Psoas muscle (tissue), 7 donors: ENCODE measurements at regions not wholly inside any gene's neighbourhood (a gene's known extent, or its start where the extent isn't known, plus 50 kb on each side); places are given as distances from the start of the nearest gene placed in this dataset.

Experiments
- ATAC-seq, 4 donors: fragments of 200-7000 bp; cut with Tn5 transposase; one replicate each; pipeline ENCODE4 v1.9.1; 2020; ENCODE audit warnings: moderate library complexity in 3 of 4, mild to moderate bottlenecking in 2 of 4
- DNase-seq, 2 donors: peaks; one replicate each; pipeline ENCODE4 v3.0.0-alpha.2; 2020
- H3K27ac ChIP-seq: fragments of 200-600 bp; one replicate; pipeline ENCODE4 v1.8.0; 2022
- H3K27me3 ChIP-seq, 3 donors: fragments of 200-600 bp in 1 of 3; one replicate each; pipeline versions ENCODE4 v1.6.1 to v1.8.0; 2013 to 2022; ENCODE audit warnings: low read length in 2 of 3, mild to moderate bottlenecking in 2 of 3, moderate library complexity in 1 of 3; ENCODE audit not compliant: insufficient read depth in 3 of 3
- H3K36me3 ChIP-seq, 2 donors: fragments of 200-600 bp in 1 of 2; one replicate each; pipeline versions ENCODE4 v1.6.1 to v1.8.0; 2013 to 2022; ENCODE audit warnings: low read depth in 1 of 2, mild to moderate bottlenecking in 1 of 2, moderate library complexity in 1 of 2; ENCODE audit not compliant: insufficient read depth in 1 of 2
- H3K4me1 ChIP-seq: fragments of 200-600 bp; one replicate; pipeline ENCODE4 v1.8.0; 2022
- H3K4me3 ChIP-seq: fragments of 200-600 bp; one replicate; pipeline ENCODE4 v1.8.0; 2022; ENCODE audit warnings: mild to moderate bottlenecking
- H3K9me3 ChIP-seq: fragments of 200-600 bp; one replicate; pipeline ENCODE4 v1.8.0; 2022
- CTCF ChIP-seq: fragments of 200-600 bp; IDR thresholded peaks from one replicate; pipeline ENCODE4 v1.8.0; 2022; ENCODE audit warnings: antibody characterized with exemption
- WGBS, 3 donors: extraction: QIAGEN DNeasy Blood & Tissue Kit; methylation state at CpG; one replicate each; pipeline versions ENCODE4 v1.1.6 to v1.1.7; 2013; 5-methylcytosine and 5-hydroxymethylcytosine counted together
- intact Hi-C, 2 donors: fragments of 100-400 bp; cut with DNase I; formaldehyde crosslinking; loops; one replicate each; pipeline versions ENCODE4 v1.11.0 to v1.14.2; 2022
- donor health status: healthy with polysubstance abuse.
- donor health status: DM: no; HTN: no; CAD: no; lungs with moderate emphysema.
- donor health status: Bipolar disorder and iron deficiency.
- donor health status: healthy.
- donor health status: DM: yes; HTN: yes; CAD: no.
- donor health status: DM: no; HTN: no; CAD: no.
- donor health status: DM: yes; HTN: yes; CAD: no.

GRCh38 chr3:88589138-88589537 is 439.4 kb downstream of the C3orf38 start:
- intact Hi-C loops: no loop called here
- H3K4me1 ChIP-seq: no peaks in the 10 kb centered on the region
- no peak for DNase-seq
- H3K4me3 ChIP-seq: no peak overlapping the region
- TF ChIP-seq CTCF: no peak
- WGBS, 3 donors: 50 to 68% (median 57%) methylated on average over 2 of the region's 2 CpGs
- no peaks in the 10 kb centered on the region for H3K27me3 ChIP-seq
- no peak for ATAC-seq
- H3K9me3 ChIP-seq: no peaks in the 10 kb centered on the region
- H3K27ac ChIP-seq: no peak overlapping the region
- H3K36me3 ChIP-seq: no peaks in the 10 kb centered on the region

GRCh38 chr3:88595026-88595425 is 445.3 kb downstream of the C3orf38 start:
- H3K27ac ChIP-seq: no peak overlapping the region
- intact Hi-C loops: no loop called here
- H3K4me3 ChIP-seq: no peak overlapping the region
- no peaks in the 10 kb centered on the region for H3K27me3 ChIP-seq
- WGBS, 3 donors: 10 to 30% (median 16%) methylated on average over 1 of the region's 1 CpG
- H3K9me3 ChIP-seq: no peaks in the 10 kb centered on the region
- TF ChIP-seq CTCF: no peak
- H3K36me3 ChIP-seq: no peaks in the 10 kb centered on the region
- no peaks in the 10 kb centered on the region for H3K4me1 ChIP-seq
- ATAC-seq (no peak), DNase-seq (no peak)

GRCh38 chr3:88596451-88596850 is 446.7 kb downstream of the C3orf38 start:
- 79 to 86% (median 83%) methylated on average over 1 of the region's 1 CpG for WGBS, 3 donors
- Histone ChIP-seq H3K4me1 (no peaks in the 10 kb centered on the region), H3K27me3 (no peaks in the 10 kb centered on the region), H3K9me3 (no peaks in the 10 kb centered on the region), H3K4me3 (no peak overlapping the region), H3K27ac (no peak overlapping the region), H3K36me3 (no peaks in the 10 kb centered on the region)
- intact Hi-C loops: no loop called here
- DNase-seq (no peak), ATAC-seq (no peak)
- TF ChIP-seq CTCF: no peak

- Histone ChIP-seq H3K4me3 (no peak overlapping the region), H3K4me1 (no peaks in the 10 kb centered on the region), H3K9me3 (no peaks in the 10 kb centered on the region), H3K36me3 (no peaks in the 10 kb centered on the region), H3K27me3 (no peaks in the 10 kb centered on the region), H3K27ac (no peak overlapping the region)
- TF ChIP-seq CTCF: no peak
- no peak for DNase-seq
- ATAC-seq: no peak
- intact Hi-C loops: no loop called here
- 90 to 93% (median 92%) methylated on average over 5 of the region's 5 CpGs for WGBS, 3 donors
Measured at GRCh38 chr3:88610820-88611219, 461.1 kb downstream of the C3orf38 start.

- no peaks in the 10 kb centered on the region for H3K36me3 ChIP-seq
- intact Hi-C loops: no loop called here
- no peak for DNase-seq
- no peak for ATAC-seq
- 24 to 32% (median 32%) methylated on average over 2 of the region's 2 CpGs for WGBS, 3 donors
- no peak for TF ChIP-seq CTCF
- no peak overlapping the region for H3K27ac ChIP-seq
- H3K27me3 ChIP-seq: no peaks in the 10 kb centered on the region
- H3K9me3 ChIP-seq: no peaks in the 10 kb centered on the region
- no peaks in the 10 kb centered on the region for H3K4me1 ChIP-seq
- H3K4me3 ChIP-seq: no peak overlapping the region
Measured at GRCh38 chr3:88611826-88612326, 462.1 kb downstream of the C3orf38 start.
